Activated naive CD4-positive, alpha-beta T cell treated with Interleukin-2 at 50 U/mL for 16 hours (primary cell): ENCODE measurements at regions not wholly inside any gene's neighbourhood (a gene's known extent, or its start where the extent isn't known, plus 50 kb on each side); places are given as distances from the start of the nearest gene placed in this dataset.

Experiments used
- DNase-seq: peaks from one replicate; pipeline ENCODE4 v3.0.0-alpha.2; 2020

- no peak for DNase-seq
Measured at GRCh38 chr4:55175779-55176231, 50.4 kb upstream of the KDR start.

GRCh38 chr4:55176497-55176896 is 51.1 kb upstream of the KDR start:
- no peak for DNase-seq

GRCh38 chr4:55177461-55177860 is 52.1 kb upstream of the KDR start:
- DNase-seq = no peak

- no peak for DNase-seq
Measured at GRCh38 chr4:55178226-55179005, 53.0 kb upstream of the KDR start.

GRCh38 chr4:55181010-55182005 is 55.9 kb upstream of the KDR start:
- DNase-seq = no peak

- no peak for DNase-seq
Measured at GRCh38 chr4:55183926-55184599, 58.7 kb upstream of the KDR start.

- peak; percentile 12 for DNase-seq
Measured at GRCh38 chr4:55184600-55185523, 59.5 kb upstream of the KDR start.

GRCh38 chr4:55186123-55186522 is 60.7 kb upstream of the KDR start:
- DNase-seq = no peak

- no peak for DNase-seq
Measured at GRCh38 chr4:55186700-55187099, 61.3 kb upstream of the KDR start.

- no peak for DNase-seq
Measured at GRCh38 chr4:55214172-55214571, 88.8 kb upstream of the KDR start.

- no peak for DNase-seq
Measured at GRCh38 chr4:55215087-55215486, 89.7 kb upstream of the KDR start.

- DNase-seq = no peak
Measured at GRCh38 chr4:55216863-55217635, 91.7 kb upstream of the KDR start.

- DNase-seq = no peak
Measured at GRCh38 chr4:55218041-55218440, 92.6 kb upstream of the KDR start.

GRCh38 chr4:55237839-55238238 is 108.2 kb upstream of the SRD5A3 start:
- no peak for DNase-seq

GRCh38 chr4:55238407-55238806 is 107.6 kb upstream of the SRD5A3 start:
- DNase-seq = no peak

- no peak for DNase-seq
Measured at GRCh38 chr4:55241461-55241860, 104.6 kb upstream of the SRD5A3 start.

- no peak for DNase-seq
Measured at GRCh38 chr4:55242506-55242905, 103.5 kb upstream of the SRD5A3 start.

- DNase-seq = no peak
Measured at GRCh38 chr4:55247521-55247920, 98.5 kb upstream of the SRD5A3 start.

GRCh38 chr4:55248756-55249155 is 97.3 kb upstream of the SRD5A3 start:
- no peak for DNase-seq

GRCh38 chr4:55249476-55249875 is 96.6 kb upstream of the SRD5A3 start:
- no peak for DNase-seq

- no peak for DNase-seq
Measured at GRCh38 chr4:55251342-55251741, 94.7 kb upstream of the SRD5A3 start.
